Right lobe of liver (tissue), 4 donors: ENCODE measurements at regions not wholly inside any gene's neighbourhood (a gene's known extent, or its start where the extent isn't known, plus 50 kb on each side); places are given as distances from the start of the nearest gene placed in this dataset.

Experiments used
- POLR2A ChIP-seq: fragments of 450-650 bp; IDR thresholded peaks from one replicate; pipeline ENCODE4 v1.6.1; 2017; ENCODE audit warnings: antibody characterized with exemption, mild to moderate bottlenecking
- TF ChIP-seq, protein P1 (sequence below), 4 donors: fragments of 200-600 bp in 3 of 4; fragments of 450-650 bp in 1 of 4; IDR thresholded peaks; one replicate each; pipeline versions ENCODE4 v1.5.1 to v1.8.0; 2016 to 2022; ENCODE audit warnings: antibody characterized with exemption in 4 of 4, mild to moderate bottlenecking in 2 of 4
- donor health status: DM: no; HTN: no; CAD: no.
- donor health status: DM: no; HTN: no; CAD: no.
- donor health status: DM: no; HTN: yes; CAD: no.

DNA sequence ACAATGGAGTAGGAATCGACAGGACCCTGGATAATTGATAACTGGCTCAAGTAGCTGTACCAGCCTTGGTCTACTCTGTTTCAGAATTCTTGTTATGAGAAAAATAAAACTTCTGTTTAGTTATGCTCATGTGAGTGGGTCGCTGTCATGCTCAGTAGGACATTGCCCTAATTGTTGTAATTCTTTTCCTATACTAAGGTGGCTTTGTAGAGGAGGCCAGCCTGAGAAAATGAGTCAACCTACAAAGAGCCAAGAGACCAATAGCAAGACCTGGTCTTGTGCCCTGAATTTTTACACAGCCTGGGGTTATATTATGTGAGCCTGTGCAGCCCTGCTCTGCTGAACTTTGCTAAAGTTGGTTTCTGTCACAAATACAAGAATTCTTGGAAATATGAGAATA, 238.4 kb downstream of the MEIS1 start:
- TF ChIP-seq, protein P1, sequence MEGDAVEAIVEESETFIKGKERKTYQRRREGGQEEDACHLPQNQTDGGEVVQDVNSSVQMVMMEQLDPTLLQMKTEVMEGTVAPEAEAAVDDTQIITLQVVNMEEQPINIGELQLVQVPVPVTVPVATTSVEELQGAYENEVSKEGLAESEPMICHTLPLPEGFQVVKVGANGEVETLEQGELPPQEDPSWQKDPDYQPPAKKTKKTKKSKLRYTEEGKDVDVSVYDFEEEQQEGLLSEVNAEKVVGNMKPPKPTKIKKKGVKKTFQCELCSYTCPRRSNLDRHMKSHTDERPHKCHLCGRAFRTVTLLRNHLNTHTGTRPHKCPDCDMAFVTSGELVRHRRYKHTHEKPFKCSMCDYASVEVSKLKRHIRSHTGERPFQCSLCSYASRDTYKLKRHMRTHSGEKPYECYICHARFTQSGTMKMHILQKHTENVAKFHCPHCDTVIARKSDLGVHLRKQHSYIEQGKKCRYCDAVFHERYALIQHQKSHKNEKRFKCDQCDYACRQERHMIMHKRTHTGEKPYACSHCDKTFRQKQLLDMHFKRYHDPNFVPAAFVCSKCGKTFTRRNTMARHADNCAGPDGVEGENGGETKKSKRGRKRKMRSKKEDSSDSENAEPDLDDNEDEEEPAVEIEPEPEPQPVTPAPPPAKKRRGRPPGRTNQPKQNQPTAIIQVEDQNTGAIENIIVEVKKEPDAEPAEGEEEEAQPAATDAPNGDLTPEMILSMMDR (IDR thresholded peaks at IDR 0.05), result no peak
- TF ChIP-seq POLR2A, result no peak
